ENCODE measurements at regions not wholly inside any gene's neighbourhood (a gene's known extent, or its start where the extent isn't known, plus 50 kb on each side); places are given as distances from the start of the nearest gene placed in this dataset.

DNA sequence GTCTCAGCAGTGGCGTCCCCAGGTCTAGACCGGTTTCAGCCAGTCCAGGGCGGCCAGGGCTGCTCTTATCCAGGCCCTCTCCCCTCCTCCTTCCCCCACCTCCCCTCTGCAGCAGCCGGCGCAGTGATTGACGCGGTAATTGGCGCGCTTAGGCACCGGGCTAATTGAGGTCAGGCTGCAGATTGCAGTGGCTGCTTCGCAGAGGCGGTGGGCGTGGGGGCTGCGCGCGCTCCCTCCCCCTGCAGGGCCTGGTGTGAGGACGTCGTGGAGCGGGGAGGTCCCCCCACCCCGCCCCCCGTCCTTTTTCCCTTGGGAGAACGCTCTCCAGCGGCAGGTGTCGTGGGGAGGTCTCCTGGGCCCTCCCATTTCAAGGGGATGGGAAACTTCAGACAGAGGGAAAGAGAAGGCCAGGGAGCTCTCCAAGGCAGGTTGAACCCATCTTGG, 70.4 kb upstream of the BLCAP start:
- DNase-seq (ENCODE audit: low read depth): no peak

DNA sequence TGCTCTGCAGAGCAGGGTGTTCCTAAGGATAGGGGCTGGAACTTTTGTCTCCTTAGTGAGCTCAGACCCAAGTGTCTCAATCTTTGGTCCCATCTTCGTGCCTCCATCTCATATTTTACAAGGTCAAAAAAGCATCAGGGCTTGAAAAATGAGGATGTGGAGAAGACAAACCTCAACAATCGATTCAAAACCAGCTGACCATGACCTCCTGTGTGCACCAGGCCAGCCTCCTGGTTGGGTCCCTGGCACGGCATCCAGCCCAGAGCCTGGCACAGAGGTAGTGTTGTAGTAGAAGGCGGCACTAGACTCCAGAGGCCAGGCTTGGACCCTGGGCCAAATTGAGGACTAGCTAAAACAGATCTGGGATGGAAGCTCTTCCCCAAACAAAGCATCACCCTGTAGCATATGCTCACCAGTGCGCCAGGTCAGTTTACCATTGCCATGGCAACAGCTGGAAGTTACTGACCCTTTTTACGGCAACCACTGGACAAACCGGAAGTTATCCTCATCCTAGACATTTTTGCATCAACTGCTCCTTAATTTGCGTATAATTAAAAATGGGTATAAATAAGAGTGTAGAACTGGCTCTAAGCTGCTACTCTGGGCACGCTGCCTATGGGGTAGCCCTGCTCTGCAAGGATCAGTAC, 69.3 kb upstream of the BLCAP start:
- DNase-seq (ENCODE audit: low read depth): no peak

DNA sequence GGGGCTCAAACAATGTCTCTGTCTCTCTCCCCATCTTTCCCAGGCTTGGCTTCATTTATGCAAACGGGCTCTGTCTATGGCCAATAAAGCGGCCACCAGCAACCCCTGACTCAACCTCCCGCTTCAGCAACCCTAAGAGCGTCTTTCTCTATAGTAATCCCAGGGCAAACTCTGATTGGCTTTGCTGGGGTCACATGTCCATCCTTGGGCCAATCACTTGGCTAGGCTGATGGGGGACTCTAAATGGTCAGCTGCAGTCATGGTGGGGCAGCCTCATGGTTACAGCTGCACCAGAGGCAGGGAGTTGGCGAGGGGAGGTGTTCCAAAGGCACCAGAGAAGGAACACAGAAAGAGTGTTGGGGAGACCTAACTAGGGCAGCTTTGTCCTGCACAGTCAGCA, 68.5 kb upstream of the BLCAP start:
- no peak for DNase-seq (ENCODE audit: low read depth)

DNA sequence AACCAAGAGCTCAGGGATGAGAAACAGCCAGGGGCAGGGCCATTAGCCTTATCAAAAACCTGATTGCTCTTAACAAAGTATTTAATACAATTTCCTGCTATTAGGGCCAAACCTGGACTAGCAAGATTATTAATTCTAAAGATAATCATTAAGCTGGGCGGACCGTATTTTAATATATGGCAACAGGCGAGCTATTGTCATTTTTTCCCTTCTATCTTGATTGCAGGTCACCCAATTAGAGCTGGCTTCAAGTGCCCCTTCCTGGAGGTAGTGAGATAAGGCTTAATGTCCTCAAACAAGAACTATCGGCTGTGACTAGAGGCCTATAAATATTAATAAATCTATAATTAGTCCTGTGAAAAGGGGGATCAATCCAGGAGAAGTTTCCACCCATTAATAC, 66.0 kb upstream of the BLCAP start:
- DNase-seq (ENCODE audit: low read depth): no peak

GRCh38 chr20:37590938-37591490, 63.3 kb upstream of the BLCAP start:
- no peak for DNase-seq (ENCODE audit: low read depth)

DNA sequence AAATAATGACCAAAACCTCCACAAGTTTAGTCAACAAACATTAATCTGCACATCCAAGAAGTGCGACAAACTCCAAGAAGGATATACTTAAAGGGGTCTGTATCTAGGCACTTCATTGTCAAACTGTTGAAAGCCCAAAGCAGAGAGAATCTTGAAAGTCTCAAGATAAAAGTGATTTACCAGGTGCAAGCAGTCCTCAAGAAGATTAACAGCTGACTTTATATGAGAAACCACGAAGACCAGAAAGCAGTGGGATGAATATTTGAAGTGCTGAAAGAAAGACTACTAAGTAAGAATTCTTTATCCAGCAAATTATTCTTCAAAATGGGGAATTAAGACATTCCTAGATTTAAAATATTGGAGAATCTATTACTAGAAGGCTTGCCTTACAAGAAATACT, 58.4 kb upstream of the BLCAP start:
- no peak for DNase-seq (ENCODE audit: low read depth)

DNA sequence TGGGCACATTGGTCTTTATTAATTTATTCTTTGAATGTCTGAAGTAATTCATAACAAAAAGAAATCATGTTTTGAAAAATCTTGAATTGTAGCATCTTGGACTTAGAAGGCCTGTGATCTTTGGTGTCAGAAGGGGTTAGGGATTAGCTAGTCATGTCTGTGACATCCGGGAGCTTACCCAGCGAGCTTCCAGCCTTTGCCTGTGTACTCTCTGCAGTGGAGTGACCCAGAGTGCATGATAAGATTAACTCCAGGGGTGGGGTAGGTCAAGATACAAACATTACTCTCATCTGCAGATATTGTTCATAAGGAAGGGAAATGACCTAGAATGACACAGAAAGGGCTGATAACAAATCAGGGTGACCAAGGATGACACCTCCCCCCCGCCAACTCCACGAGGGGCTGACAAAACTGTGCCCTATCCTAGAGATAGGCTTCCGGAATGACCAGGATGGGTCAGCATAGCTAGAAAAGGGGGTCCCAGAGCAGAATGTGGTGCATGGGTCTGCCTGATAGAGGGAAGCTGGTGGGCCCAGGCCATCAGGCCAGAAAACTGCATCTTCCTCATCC, 56.6 kb upstream of the BLCAP start:
- DNase-seq (ENCODE audit: low read depth): no peak

GRCh38 chr20:37581246-37581645, 53.6 kb upstream of the BLCAP start:
- DNase-seq (ENCODE audit: low read depth): no peak

- DNase-seq (ENCODE audit: low read depth): no peak
Observed at GRCh38 chr20:37580069-37580468, 52.4 kb upstream of the BLCAP start.

DNA sequence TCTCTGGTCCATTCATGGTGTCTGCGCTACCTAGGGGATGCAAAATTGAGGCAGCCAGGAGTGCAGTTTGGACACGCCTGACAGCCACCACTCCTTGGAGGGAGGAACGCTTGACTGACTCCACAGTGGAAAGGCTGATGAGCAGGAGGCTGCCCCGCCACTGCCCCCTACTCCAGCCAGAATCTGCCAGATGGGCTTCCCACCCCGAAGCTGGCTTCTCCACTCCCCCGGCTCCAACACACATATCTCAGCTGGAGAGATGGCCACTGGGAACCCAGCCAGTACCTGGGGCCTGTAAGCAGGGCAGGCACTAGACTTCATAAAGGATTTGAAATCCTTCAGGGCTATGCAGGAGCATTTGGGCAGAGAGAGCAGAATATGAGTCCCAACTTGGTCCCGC, 51.4 kb upstream of the BLCAP start:
- no peak for DNase-seq (ENCODE audit: low read depth)

GRCh38 chr20:37577981-37578380, 50.3 kb upstream of the BLCAP start:
- DNase-seq (ENCODE audit: low read depth): no peak
